Stimulated activated CD4-positive, alpha-beta T cell treated with anti-CD3 and anti-CD28 coated beads, Interleukin-15, amount 100 ng/mL, for 24 hours (primary cell): ENCODE measurements at regions not wholly inside any gene's neighbourhood (a gene's known extent, or its start where the extent isn't known, plus 50 kb on each side); places are given as distances from the start of the nearest gene placed in this dataset.
"Not testable (repeated sequence)": the region's sequence is repeated elsewhere in the genome, so short reads cannot be mapped to it uniquely, and the experiment has no call there.

Source experiments
- DNase-seq: peaks from one replicate; pipeline ENCODE4 v3.0.0-alpha.2; 2020

DNA sequence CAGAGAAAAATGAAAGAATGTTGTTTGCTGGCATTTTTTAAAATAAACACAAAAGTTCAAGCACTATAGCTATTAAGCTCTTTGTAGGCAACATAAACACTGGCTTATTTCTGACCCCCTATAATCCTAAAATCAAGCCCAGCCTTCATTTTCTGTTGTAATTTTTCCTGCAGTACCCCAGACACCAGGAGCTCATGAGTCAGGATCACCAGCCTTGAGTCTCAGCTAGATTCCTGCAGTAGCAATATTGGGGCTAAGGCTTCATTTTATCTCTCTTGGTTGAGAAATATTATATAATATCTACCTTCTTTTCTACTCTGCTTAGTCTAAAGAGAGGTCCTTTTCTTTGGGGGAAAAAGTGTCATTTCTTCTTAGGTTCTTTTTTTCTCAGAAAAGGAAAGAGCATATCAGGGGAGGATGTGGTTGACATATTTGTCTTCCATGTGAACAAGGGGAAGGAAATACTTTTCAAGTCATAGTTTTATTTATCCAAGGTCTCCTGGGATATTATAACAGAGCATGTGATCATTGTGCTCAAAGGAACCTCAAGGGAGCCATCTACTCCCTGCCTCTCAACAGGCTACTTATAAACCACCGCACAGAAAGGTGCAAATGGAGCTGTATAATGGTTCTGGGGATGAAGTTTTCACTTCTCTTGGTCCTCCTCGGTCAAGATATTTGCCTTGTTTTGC, 678.3 kb upstream of the NR3C2 start:
- DNase-seq, result no peak

DNA sequence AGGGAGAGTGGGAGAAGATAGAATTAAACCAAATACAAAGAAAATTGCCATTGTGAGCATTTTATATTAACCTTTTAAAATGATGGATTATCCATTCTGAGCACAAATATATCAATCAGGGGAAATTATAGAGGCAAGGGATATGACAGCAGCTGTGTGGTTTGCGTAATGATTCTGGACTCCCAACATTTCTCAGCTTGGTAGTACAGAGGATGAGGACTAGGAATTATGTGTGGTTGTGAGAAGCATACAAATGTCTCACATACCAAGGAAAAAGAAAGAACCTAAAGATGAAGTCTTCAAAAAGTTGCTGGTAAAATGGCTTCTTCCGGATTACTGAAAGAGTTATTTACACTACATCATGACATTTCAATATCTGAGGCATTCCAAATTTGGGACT, 674.6 kb upstream of the NR3C2 start:
- no peak for DNase-seq

DNA sequence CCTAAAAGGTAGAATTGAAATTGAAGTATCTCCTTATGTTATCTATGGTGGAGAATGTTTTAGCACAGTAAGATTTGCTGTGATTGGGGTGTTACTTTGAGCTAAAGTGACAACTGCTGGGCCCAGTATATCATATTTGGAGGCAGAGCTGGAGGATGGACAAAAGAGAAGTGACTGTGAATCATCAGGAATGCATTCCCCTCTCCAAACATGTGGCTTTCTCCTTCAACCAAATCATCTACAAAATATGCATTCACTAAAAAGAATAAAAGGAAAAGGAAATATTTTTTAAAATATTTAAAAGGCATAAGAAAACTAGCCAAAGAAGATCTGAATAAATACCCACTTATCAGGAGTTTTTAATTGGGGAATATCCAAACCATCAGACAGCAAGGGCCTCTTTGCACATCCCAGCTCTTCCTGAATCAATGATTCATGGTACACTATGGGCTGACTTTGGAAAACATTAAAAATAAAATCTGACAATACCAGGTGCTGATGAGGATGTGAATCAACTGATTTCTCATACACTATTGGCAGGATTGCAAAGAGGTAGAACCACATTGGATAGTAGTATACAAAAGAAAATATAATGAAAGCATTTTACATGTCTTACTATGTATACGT, 671.7 kb upstream of the NR3C2 start:
- DNase-seq, result no peak

DNA sequence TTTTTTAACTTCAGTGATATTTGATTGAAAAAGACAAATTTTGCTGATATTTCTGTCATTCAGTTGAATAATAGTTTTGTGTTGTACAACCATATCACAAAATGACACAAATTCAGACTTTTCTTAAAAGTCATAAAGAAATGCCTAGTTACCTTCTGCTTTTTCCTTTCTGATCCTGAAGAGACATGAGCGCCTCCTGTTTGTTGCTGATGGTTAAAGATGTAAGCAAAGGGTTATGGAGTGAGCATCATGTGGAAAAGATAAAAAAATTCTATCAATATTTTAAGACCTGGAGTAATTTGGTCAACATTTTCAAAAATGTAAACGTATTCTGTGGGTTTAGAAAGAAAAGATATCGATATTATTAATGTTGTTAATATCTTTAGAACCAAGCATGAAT, 669.9 kb upstream of the NR3C2 start:
- DNase-seq, result no peak

DNA sequence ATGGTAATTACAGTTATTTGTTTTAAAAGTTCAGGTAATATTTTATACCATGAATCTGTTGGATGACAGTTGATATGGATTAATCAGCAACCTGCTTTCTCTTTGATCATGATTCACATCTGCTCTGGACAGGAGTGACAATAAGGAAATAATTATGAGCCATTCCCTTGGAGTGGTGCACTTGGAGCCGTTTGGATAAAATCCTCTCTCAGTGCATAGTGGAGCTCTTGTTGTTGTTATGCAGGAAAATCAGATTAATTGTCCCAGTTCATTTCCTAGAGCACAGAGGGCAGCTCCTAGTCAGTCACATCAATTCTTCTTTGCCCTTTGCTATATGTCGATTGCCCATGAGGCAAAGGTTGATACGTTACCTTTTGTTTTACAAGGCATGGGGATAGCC, 668.3 kb upstream of the NR3C2 start:
- no peak for DNase-seq

DNA sequence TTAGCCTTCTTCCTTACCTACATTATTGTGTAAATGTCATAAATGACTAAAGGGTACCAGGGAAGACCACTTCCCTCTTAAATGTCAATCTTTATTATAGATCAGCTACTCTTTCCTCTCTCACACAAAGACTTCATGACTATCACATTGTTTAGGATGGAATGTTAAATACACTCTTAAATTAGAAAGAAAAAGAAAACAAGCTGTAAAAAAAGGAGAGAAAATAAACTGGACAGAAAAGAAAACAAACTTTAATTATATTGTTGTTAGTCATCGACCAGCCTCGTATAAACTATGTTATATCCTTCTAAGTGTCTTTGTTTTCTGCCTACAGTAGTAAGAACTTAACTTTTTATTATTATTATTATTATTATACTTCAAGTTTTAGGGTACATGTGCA, 666.4 kb upstream of the NR3C2 start:
- DNase-seq, result no peak

DNA sequence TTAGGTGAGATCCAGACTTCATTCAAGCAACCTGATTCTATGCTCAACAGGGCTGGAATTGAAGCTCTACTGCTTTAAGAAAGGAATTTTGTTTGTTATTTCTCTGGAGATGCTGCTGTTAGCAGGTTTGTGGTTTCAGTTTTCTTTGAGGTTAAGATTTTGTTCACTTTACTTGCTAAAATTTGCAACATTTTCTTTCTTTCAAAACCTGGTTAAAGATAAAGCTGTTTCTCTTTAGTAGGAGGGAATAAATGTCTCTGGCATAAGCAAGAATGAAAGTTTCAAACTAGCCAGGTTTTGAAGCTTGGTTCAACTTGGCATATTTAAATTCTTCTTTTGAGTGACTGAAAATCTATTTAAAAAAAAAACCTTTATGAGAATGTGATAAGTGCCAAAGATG, 660.6 kb upstream of the NR3C2 start:
- DNase-seq, result no peak

DNA sequence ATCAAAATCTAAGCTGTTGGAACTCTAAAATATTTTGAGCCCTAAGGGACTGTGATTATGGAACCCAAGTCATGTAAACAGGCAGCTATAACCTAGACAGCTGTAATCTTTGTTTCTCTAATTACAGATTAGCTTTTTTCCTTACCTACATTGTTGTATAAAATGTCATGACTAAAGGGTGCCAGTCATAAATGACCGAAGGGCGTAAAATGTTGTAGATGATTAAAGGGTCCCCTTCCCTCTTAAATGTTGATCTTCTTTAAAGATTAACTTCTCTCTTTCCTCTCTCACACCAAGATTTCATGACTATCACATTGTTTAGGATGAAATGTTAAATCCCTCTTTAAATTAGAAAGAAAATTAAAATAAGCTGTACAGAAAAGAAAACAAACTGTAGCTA, 659.4 kb upstream of the NR3C2 start:
- no peak for DNase-seq

DNA sequence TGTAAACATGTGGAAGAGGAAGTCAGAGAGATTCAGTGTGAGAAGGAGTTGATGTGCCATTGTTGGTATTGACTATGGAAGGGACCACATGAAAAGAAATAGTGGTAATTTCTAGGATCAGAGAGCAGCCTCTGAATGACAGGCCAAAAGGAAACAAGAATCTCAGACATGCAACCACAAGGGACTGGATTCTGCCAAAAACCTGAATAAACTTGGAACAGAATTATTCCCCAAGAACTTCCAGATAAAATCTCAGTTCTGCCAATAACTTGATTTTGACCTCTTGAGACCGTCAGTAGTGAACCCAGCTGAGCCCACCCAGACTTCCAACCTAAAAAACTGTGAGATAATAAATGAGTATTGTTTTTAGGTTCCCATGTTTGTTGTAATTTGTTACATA, 653.6 kb upstream of the NR3C2 start:
- no peak for DNase-seq

DNA sequence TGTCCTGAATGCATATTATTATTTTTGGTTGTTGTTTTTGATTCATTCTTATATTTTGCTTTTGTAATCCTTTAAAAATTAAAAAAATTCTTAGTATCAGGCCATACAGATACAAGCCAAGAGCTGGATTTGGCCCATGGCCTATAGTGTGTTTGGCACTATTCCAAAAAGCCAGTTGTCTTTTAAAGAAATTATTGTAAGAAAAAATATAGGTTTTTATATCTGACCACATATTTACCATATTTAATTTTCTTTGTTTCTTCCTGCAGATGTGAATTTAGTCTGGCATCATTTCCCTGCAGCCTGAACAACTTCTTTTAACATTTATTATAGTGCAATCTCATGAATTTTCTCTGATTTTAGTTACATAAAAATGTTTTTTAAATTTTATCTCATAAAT, 652.8 kb upstream of the NR3C2 start:
- DNase-seq, result no peak

DNA sequence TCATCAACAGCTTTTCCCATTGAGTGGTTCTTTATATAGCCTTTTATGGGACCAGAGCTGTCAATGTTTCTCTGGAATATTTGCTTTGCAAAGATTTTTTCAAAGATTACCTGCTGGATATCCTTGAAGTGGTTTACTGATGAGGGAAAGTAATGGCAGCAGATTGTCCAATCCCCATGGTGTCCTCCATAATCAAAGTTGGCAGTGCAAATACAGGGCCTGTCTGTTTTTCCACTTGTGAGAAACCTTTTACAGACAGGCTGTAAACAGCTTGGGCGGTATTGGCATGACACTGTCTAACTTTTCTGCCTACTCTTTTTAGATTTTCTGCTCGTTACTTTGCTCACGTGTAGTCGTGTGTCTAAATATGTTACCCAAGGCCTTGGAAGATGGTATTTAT, 641.9 kb upstream of the NR3C2 start:
- no peak for DNase-seq

DNA sequence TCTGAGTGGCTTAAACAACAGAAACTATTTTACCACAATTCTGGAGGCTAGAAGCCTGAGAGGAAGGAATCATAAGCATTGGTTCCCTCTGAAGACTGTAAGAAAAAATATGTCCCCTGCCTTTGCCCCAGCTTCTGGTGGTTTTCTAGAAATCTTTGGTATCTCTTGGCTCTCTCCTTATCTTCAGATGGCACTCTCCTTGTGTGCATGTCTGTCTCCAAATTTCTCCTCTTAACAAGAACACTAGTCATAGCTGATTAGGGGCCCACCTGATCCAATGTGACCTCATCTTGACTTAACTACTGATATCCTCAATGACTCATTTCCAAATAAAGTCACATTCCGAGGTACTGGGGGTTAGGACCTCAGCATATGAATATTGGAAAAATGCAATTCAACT, 635.0 kb upstream of the NR3C2 start:
- DNase-seq, result no peak

DNA sequence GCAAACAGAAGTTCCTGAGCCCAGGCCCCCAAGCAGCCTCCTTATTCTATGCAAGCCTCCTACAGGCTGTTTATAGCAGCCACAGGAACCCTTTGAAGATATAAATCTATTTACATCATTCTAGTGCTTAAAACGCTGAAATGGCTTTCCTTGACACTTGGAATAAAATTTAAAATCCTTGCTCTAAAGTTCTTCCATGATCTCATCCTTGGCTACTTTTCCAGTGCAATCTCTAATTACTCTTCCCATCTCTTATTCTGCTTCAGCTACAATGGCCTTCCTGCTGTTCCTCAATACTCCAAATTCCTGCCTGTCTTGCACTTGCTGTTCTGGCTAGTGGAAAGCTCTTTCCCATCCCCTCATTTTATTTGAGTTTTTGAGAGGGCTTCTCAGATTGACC, 634.2 kb upstream of the NR3C2 start:
- no peak for DNase-seq

DNA sequence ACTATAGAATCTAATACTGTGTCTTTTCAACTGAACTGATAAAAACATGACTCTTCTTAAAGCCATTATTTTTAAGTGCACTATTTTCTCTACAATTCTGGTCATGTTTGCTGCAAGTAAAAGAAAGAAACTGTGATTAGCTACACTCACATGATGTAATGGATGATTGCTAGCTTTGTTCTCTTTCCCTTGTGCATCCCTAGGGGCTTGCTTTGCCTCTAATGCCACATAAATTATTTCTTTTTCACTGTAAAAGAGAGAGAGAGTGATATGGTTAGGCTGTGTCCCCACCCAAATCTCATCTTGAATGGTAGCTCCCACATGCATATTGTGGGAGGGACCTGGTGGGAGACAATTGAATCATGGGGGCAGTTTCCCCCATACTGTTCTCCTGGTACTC, 630.2 kb upstream of the NR3C2 start:
- DNase-seq, result no peak

DNA sequence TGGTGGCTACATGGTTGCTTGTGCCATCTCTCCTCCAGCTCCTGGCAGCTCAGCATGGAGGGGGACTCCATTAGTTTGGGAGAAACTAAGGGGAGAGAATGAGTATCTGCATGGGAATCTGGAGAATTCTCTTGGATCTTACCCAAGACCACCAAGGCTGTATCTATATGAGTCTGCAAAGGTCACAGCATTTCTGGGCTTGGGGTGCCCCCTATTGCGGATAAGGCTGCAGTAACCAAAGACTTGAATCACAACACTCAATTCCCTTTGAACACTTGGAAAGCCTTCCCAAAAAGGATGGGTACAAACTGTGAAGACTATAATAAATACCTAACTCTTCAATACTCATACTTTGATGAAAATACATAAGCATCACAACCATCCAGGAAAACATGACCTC, 623.5 kb upstream of the NR3C2 start:
- no peak for DNase-seq

DNA sequence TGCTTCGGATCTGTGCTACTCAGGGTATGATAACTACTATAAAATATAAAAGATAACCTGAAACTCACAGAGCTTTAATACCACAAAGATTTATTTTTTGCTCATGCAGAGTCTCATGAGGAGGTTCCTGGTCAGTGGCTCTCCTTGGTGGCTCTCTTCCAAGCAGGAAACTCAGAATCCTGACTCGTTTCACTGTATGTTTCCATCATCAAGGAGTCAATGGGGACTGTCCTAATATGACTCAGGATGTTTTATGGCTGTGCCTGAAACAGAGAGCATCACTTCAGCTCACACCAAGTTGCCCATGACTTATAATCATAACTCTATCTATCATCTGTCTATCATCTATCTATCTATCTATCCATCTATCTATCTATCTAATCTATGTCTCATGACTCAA, 620.8 kb upstream of the NR3C2 start:
- DNase-seq, result no peak

DNA sequence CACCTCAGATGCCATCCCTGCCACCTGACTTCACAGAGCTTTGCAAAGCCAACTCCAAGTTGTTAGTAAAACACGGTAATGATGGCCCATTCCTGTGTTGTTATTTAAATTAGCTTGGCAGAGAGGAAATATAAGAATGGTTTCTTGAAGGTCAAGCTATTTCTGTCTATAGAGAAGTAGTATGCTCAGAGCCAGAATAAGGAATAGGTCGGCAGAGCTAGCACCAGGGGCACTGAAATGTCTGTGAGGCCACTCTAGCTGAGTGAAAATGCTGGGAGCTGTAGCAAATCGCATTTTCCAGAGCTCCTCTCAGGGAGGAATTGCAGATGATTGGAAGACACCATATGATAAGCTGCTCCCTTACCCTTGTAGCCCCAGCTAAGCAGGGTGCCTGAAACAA, 615.4 kb upstream of the NR3C2 start:
- DNase-seq, result no peak

DNA sequence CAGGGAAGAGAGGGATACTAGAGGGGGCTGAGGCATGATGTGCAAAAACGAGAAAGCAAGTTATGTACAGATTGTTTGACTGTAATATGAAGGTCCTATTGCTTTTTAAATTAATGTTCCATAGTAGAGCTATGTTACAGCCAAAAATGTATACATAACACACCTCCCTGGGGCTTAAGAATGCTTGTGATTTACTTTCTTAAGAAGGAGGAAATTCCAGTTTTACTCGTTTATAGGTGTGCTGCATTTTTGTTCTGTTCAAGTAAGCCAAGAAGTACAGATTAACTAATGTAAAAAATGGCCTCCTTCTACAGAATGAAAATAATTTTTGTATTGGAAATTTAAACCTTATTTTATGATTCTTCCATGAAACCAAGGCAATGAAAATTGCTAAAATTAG, 614.4 kb upstream of the NR3C2 start:
- no peak for DNase-seq

DNA sequence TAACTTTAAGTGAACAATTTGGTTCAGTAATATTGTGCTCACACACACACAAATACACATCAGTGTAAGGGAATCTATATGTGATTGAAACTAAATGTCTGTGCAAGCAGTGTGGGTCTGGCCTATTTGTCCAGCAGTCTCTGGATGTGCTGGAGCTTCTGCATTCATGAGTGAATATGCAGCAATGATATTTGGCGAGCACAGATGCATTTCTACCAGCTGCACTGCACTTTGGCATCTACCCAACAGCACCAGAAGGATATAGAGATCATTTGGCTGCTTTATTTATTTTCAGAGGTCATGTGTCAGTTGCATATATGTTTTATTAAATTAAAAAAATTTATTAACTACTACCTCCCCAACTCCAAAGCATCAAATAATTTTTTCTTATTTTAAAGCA, 613.4 kb upstream of the NR3C2 start:
- DNase-seq, result no peak

DNA sequence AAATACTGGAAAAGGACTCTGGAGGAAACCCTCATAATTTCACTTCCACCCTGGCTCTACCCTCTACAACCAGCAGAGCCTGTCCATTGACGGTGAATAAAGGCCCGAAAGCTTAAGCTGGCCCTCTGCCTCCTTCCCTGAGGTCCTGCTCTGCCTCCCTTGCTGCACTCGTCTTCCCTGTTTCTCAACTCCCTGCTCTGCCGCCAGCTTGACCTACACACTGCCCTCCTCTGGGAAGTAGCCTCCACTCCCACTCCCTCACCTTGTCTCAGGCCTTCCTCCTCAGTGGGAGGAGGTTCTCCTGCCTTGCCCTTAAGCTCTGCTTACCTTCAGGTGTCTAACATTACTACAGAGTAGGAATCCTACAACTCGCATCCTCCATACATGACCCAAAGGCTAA, 608.6 kb upstream of the NR3C2 start:
- DNase-seq, result no peak

DNA sequence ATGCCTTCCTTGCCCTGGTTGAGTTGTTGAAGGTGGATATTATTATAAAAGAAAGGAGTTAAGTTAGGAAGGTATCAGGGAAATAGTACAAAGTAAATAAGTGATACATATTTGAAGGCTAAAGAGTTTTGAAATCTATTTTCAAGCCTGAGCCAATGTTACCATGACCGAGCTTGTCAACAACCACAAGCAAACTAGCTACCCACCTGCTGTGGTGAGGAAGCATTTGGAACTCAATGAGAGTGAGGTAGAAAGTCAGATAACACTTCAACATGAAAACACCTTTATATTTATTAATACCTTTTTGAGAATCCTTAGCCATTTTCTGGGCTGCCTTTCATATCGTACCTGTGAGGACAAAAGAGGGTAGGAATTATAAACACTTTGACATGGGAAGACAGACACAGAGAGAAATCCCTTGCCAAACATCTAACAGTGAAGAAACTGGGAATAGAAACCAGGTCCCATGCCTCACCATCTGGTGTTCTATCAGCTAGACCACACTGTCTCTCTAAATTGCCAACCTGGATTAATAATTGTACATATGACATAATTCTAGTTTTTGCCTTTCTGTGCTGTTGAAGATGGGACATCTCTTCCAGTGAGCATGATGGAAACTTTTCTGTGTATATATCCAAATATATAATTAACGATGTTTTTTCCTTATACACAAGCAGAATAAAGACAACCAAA, 606.4 kb upstream of the NR3C2 start:
- no peak for DNase-seq

DNA sequence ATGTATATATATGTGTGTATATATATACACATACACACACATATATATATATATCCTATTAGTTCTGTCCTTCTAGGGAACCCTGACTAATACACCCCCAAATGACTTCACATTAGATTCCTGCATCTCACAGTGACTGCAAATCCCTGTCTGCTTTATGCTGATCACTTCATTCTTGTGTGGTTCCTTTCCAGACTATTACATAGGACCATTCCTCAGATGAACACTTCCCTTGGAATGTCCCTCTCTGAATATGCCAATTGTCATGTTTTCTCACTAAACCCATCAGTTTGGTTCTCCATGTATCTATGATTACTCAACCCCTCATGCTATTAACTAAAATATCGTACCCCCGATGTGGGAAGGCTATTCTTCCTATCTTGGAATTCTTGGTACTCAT, 605.2 kb upstream of the NR3C2 start:
- no peak for DNase-seq

DNA sequence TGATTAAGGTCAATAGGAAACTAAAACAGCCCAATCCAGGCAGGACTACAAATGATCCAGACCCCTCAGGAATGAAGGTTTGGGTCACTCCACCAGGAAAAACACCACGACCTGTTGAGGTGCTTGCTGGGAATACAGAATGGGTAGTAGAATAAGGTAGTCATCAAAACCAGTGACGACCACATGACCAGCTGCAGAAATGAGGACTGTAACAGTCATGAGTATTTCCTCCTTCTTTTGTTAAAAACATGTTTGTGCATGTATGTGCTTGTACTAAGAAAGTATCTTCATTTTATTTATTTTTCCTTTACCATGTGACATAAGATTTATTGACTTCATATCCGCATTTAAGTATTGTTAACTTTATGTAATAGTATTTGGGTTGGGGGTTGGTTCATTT, 603.5 kb upstream of the NR3C2 start:
- no peak for DNase-seq

DNA sequence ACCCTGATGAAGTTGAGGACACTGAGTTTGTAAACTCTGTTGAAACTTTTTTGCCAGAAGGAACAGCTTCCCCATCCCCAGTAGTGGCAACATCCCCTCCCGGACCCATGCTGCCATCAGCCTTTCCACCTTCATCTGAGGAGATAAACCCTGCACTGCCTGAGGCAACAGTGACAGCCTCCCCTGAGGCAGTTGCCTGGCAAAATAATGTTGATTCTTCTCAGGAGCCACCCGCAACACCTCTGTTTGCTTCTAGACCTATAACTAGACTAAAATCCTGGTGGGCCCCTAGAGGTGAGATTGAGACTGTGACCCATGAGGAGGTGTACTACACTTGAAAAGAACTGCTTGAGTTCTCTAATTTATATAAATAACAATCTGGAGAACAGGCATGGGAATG, 597.6 kb upstream of the NR3C2 start:
- not testable (repeated sequence) for DNase-seq

DNA sequence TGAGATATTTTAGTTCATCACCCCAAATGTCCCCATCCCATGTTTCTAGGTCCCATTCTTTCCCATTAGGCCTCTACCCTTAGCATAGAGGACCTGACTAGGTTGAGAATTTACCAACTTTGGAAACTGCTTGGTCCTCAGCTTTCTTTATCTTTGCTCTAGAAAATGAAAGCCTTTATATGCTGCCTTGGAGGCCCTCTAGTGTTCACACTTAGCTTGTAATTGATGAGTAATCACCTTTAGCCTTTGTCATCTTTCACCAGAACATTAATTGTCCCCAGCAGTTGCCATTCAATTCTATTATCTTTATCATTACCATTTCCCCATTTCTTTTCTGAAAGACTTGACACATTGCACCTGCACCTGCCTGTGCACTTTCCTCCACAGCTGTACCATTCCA, 589.2 kb upstream of the NR3C2 start:
- DNase-seq, result no peak
